ENCODE measurements at regions not wholly inside any gene's neighbourhood (a gene's known extent, or its start where the extent isn't known, plus 50 kb on each side); places are given as distances from the start of the nearest gene placed in this dataset.

DNA sequence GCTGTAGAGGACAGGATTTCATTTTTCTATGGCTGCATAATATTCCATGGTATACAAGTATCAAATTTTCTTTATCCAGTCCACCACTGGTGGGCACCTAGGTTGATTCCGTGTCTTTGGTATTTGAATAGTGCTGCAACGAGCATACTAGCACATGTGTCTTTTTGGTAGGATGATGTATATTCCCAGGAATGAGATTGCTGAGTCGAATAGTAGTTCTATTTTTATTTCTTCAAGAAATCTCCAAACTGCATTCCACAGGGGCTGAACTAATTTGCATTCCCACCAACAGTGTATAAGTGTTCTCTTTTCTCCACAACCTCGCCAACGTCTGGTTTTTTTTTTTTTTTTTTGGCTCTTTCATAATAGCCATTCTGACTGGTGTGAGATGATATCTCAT, 550.0 kb downstream of the REEP3 start:
- H3K27me3 ChIP-seq (ENCODE audit: insufficient read depth, low read length, poor library complexity), result no peaks in the 10 kb centered on the region
- no peak overlapping the region for H3K56ac ChIP-seq (ENCODE audit: low read length)
- H3K23ac ChIP-seq (ENCODE audit: low read length), result no peak overlapping the region
- no peak overlapping the region for H4K5ac ChIP-seq (ENCODE audit: low read length)
- no peaks in the 10 kb centered on the region for H3K79me1 ChIP-seq (ENCODE audit: low read length)
- no peak overlapping the region for H2BK15ac ChIP-seq (replicated peaks; ENCODE audit: low read depth)
- H3K18ac ChIP-seq (ENCODE audit: low read length), result no peak overlapping the region
- no peak overlapping the region for H3K4ac ChIP-seq (ENCODE audit: low read depth, low read length)
- no peak overlapping the region for H2BK5ac ChIP-seq (ENCODE audit: low read length)
- H3K9ac ChIP-seq (ENCODE audit: low read length), result no peak overlapping the region
- no peak overlapping the region for H3K4me2 ChIP-seq (ENCODE audit: low read length)
- no peaks in the 10 kb centered on the region for H3K36me3 ChIP-seq (ENCODE audit: control insufficient read depth, insufficient read depth, low read length)
- H2AK5ac ChIP-seq (ENCODE audit: low read length), result no peak overlapping the region
- H3K27ac ChIP-seq (ENCODE audit: low read depth, low read length), result no peak overlapping the region
- no peak overlapping the region for H2BK120ac ChIP-seq (ENCODE audit: low read depth, low read length)
- H3K4me1 ChIP-seq (ENCODE audit: control insufficient read depth, low read depth, low read length), result no peaks in the 10 kb centered on the region
- WGBS (ENCODE audit: extremely low coverage, insufficient coverage, low lambda C conversion rate), result no CpG with 5 or more reads among the region's 5 CpGs
- H4K8ac ChIP-seq (ENCODE audit: low read depth, low read length), result no peak overlapping the region
- DNase-seq, result no peak
- H3K79me2 ChIP-seq (ENCODE audit: control insufficient read depth, insufficient read depth, low read length), result no peaks in the 10 kb centered on the region
- no peak overlapping the region for H3K4me3 ChIP-seq (ENCODE audit: low read length)

DNA sequence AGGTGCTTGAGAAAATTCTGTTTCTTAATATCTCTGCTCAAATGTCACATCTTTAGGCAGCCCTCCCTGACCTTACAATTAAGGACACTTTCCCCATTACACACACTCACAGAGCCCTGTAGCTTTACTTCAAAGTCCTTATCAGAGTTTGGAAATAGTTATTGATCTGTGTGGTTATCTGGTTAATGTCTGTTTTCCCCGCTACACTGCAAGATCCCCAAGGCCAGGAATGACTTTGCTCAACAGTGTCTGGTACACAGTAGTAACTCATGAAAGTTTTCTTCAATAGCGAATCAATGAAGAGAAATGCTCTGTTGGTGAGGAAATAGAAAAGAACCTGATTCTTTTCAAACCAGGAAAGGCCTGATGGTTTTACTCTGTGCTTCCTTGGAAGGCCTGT, 554.4 kb downstream of the REEP3 start:
- WGBS (ENCODE audit: extremely low coverage, insufficient coverage, low lambda C conversion rate), result no CpG with 5 or more reads among the region's 2 CpGs

DNA sequence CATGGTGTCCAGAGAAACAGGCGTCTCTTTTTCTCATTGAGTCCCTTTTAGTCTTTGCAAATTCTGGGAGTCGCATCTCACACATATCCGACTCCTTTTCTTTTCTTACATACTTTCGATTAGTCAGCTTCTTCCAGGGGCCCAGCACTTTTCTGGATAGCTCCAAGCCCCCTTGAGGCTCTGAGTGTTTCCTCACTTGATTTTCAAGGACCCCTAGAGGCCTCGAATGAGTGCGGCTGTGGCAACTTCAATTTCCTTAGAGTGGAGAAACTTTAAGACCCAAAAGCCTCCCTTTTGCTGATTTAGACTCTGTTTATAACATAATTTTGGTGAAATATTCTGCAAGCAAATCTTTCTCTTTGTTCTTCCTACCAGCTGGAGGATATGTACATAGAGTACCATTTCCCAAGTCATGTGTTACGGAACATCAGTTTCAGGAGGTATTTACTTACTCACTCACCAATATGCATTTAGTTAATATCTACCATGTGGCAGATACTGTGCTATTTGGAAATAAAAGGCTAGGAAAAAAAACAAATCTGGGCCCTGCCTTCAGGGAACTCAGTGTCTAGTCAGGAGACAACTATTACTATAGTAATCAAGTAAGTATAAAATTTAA, 555.2 kb downstream of the REEP3 start:
- Histone ChIP-seq H3K4me3 (ENCODE audit: low read length) (no peak overlapping the region), H3K27me3 (ENCODE audit: insufficient read depth, low read length, poor library complexity) (no peaks in the 10 kb centered on the region), H4K5ac (ENCODE audit: low read length) (no peak overlapping the region), H3K4me2 (ENCODE audit: low read length) (no peak overlapping the region), H3K23ac (ENCODE audit: low read length) (no peak overlapping the region), H3K56ac (ENCODE audit: low read length) (no peak overlapping the region), H3K27ac (ENCODE audit: low read depth, low read length) (no peak overlapping the region), H3K4me1 (ENCODE audit: control insufficient read depth, low read depth, low read length) (no peaks in the 10 kb centered on the region), H3K4ac (ENCODE audit: low read depth, low read length) (no peak overlapping the region), H2AK5ac (ENCODE audit: low read length) (no peak overlapping the region), H3K79me2 (ENCODE audit: control insufficient read depth, insufficient read depth, low read length) (no peaks in the 10 kb centered on the region), H2BK5ac (ENCODE audit: low read length) (no peak overlapping the region), H3K9ac (ENCODE audit: low read length) (no peak overlapping the region), H3K18ac (ENCODE audit: low read length) (no peak overlapping the region), H3K36me3 (ENCODE audit: control insufficient read depth, insufficient read depth, low read length) (no peaks in the 10 kb centered on the region), H2BK15ac (replicated peaks; ENCODE audit: low read depth) (no peak overlapping the region), H3K79me1 (ENCODE audit: low read length) (no peaks in the 10 kb centered on the region), H4K8ac (ENCODE audit: low read depth, low read length) (peak overlapping the region; percentile 56), H2BK120ac (ENCODE audit: low read depth, low read length) (no peak overlapping the region)
- WGBS (ENCODE audit: extremely low coverage, insufficient coverage, low lambda C conversion rate), result no CpG with 5 or more reads among the region's 7 CpGs
- no peak for DNase-seq

More for the DNA sequence above, 554.4 kb downstream of the REEP3 start:
- Histone ChIP-seq H3K56ac (ENCODE audit: low read length) (no peak overlapping the region), H2AK5ac (ENCODE audit: low read length) (no peak overlapping the region), H3K4ac (ENCODE audit: low read depth, low read length) (no peak overlapping the region), H3K36me3 (ENCODE audit: control insufficient read depth, insufficient read depth, low read length) (no peaks in the 10 kb centered on the region), H3K79me1 (ENCODE audit: low read length) (no peaks in the 10 kb centered on the region), H3K4me1 (ENCODE audit: control insufficient read depth, low read depth, low read length) (no peaks in the 10 kb centered on the region), H3K4me3 (ENCODE audit: low read length) (no peak overlapping the region), H2BK5ac (ENCODE audit: low read length) (no peak overlapping the region), H3K27ac (ENCODE audit: low read depth, low read length) (no peak overlapping the region), H3K79me2 (ENCODE audit: control insufficient read depth, insufficient read depth, low read length) (no peaks in the 10 kb centered on the region), H2BK120ac (ENCODE audit: low read depth, low read length) (no peak overlapping the region), H3K9ac (ENCODE audit: low read length) (no peak overlapping the region), H3K27me3 (ENCODE audit: insufficient read depth, low read length, poor library complexity) (no peaks in the 10 kb centered on the region), H3K4me2 (ENCODE audit: low read length) (no peak overlapping the region), H4K5ac (ENCODE audit: low read length) (no peak overlapping the region), H3K18ac (ENCODE audit: low read length) (no peak overlapping the region), H2BK15ac (replicated peaks; ENCODE audit: low read depth) (no peak overlapping the region), H4K8ac (ENCODE audit: low read depth, low read length) (no peak overlapping the region), H3K23ac (ENCODE audit: low read length) (no peak overlapping the region)
- no peak for DNase-seq

DNA sequence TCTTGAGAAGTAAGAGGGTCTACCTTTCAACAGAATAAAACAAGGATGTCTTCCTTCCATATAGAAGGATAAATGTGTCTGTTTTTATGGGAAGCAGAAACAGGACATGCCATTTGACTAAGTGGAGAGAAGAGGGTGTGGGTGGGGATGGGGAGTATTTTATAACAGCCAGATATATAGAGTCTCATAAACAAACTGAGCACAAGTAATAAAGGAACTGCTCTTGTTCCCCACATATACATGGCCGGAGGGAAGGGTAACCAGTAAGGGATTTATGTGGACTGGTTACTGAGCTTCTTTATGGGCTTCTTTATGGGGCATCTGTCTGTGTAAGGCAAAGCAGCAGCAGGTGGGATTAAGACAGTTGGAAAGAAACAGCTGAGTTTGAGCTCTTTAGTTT, 558.1 kb downstream of the REEP3 start:
- DNase-seq, result no peak
- no peak overlapping the region for H4K8ac ChIP-seq (ENCODE audit: low read depth, low read length)
- no CpG with 5 or more reads among the region's 1 CpG for WGBS (ENCODE audit: extremely low coverage, insufficient coverage, low lambda C conversion rate)
- no peaks in the 10 kb centered on the region for H3K36me3 ChIP-seq (ENCODE audit: control insufficient read depth, insufficient read depth, low read length)
- no peak overlapping the region for H3K9ac ChIP-seq (ENCODE audit: low read length)
- H3K27me3 ChIP-seq (ENCODE audit: insufficient read depth, low read length, poor library complexity), result no peaks in the 10 kb centered on the region
- no peak overlapping the region for H3K4me3 ChIP-seq (ENCODE audit: low read length)
- no peak overlapping the region for H4K5ac ChIP-seq (ENCODE audit: low read length)
- H3K18ac ChIP-seq (ENCODE audit: low read length), result no peak overlapping the region
- H2BK5ac ChIP-seq (ENCODE audit: low read length), result no peak overlapping the region
- no peak overlapping the region for H3K23ac ChIP-seq (ENCODE audit: low read length)
- H2AK5ac ChIP-seq (ENCODE audit: low read length), result no peak overlapping the region
- no peak overlapping the region for H2BK120ac ChIP-seq (ENCODE audit: low read depth, low read length)
- H3K79me2 ChIP-seq (ENCODE audit: control insufficient read depth, insufficient read depth, low read length), result no peaks in the 10 kb centered on the region
- H3K4ac ChIP-seq (ENCODE audit: low read depth, low read length), result no peak overlapping the region
- H2BK15ac ChIP-seq (replicated peaks; ENCODE audit: low read depth), result no peak overlapping the region
- no peak overlapping the region for H3K56ac ChIP-seq (ENCODE audit: low read length)
- no peaks in the 10 kb centered on the region for H3K79me1 ChIP-seq (ENCODE audit: low read length)
- no peaks in the 10 kb centered on the region for H3K4me1 ChIP-seq (ENCODE audit: control insufficient read depth, low read depth, low read length)
- H3K27ac ChIP-seq (ENCODE audit: low read depth, low read length), result no peak overlapping the region
- no peak overlapping the region for H3K4me2 ChIP-seq (ENCODE audit: low read length)

DNA sequence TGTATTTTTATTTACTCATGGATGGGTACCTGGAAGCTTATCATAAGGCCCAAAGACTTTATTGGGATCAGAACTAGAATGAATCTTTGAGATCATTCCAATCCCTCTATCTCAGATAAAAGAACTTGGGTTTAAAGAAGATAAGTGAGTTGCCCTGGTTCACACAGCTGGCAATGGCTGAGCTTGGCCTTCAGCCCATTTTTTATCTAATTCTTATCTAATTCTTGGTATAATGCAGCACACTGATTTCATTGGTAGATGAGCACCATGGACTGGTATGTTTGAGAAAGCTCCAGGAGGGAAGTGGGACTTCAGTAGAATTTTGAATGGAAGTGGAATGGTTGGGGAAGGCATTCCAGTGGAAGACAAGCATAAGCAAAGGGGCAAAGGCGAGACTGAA, 558.9 kb downstream of the REEP3 start:
- H3K9ac ChIP-seq (ENCODE audit: low read length), result no peak overlapping the region
- H3K4me1 ChIP-seq (ENCODE audit: control insufficient read depth, low read depth, low read length), result no peaks in the 10 kb centered on the region
- H2BK15ac ChIP-seq (replicated peaks; ENCODE audit: low read depth), result no peak overlapping the region
- no peak overlapping the region for H3K4me2 ChIP-seq (ENCODE audit: low read length)
- H2BK120ac ChIP-seq (ENCODE audit: low read depth, low read length), result no peak overlapping the region
- no peak overlapping the region for H4K5ac ChIP-seq (ENCODE audit: low read length)
- H4K8ac ChIP-seq (ENCODE audit: low read depth, low read length), result no peak overlapping the region
- no peaks in the 10 kb centered on the region for H3K79me1 ChIP-seq (ENCODE audit: low read length)
- H3K23ac ChIP-seq (ENCODE audit: low read length), result no peak overlapping the region
- H3K4me3 ChIP-seq (ENCODE audit: low read length), result no peak overlapping the region
- H3K27me3 ChIP-seq (ENCODE audit: insufficient read depth, low read length, poor library complexity), result no peaks in the 10 kb centered on the region
- H2AK5ac ChIP-seq (ENCODE audit: low read length), result no peak overlapping the region
- no peak overlapping the region for H3K27ac ChIP-seq (ENCODE audit: low read depth, low read length)
- no peak overlapping the region for H3K56ac ChIP-seq (ENCODE audit: low read length)
- H2BK5ac ChIP-seq (ENCODE audit: low read length), result no peak overlapping the region
- WGBS (ENCODE audit: extremely low coverage, insufficient coverage, low lambda C conversion rate), result no CpG with 5 or more reads among the region's 1 CpG
- no peak for DNase-seq
- H3K4ac ChIP-seq (ENCODE audit: low read depth, low read length), result no peak overlapping the region
- H3K18ac ChIP-seq (ENCODE audit: low read length), result no peak overlapping the region
- no peaks in the 10 kb centered on the region for H3K79me2 ChIP-seq (ENCODE audit: control insufficient read depth, insufficient read depth, low read length)
- no peaks in the 10 kb centered on the region for H3K36me3 ChIP-seq (ENCODE audit: control insufficient read depth, insufficient read depth, low read length)

DNA sequence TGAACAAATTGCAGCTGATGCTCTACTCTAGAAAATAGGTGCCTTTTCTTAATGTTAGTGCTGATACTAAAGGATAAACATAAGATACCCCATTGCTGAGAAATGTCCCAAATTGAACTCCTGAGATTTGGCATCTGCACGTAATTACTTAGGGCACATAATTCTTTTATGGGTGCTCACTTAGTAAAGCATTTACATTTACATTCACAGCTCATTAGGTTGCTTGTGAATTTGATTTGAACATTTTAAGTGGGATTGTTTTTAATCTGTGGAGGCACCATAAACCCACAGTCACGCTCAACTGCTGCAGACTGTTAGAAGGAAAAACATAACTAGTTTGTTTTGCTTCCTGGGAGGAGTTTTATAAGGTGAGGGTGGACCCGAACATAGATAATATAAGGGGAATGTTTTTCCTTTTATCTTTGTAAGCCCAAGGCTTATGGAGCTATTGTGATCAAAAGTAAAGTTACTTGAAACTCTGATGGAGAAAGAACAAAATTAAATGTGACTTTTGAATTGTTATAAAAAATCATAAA, 560.8 kb downstream of the REEP3 start:
- no peak overlapping the region for H3K4ac ChIP-seq (ENCODE audit: low read depth, low read length)
- H3K27me3 ChIP-seq (ENCODE audit: insufficient read depth, low read length, poor library complexity), result no peaks in the 10 kb centered on the region
- H3K18ac ChIP-seq (ENCODE audit: low read length), result no peak overlapping the region
- no peaks in the 10 kb centered on the region for H3K36me3 ChIP-seq (ENCODE audit: control insufficient read depth, insufficient read depth, low read length)
- no peak overlapping the region for H3K56ac ChIP-seq (ENCODE audit: low read length)
- H3K79me1 ChIP-seq (ENCODE audit: low read length), result no peaks in the 10 kb centered on the region
- H3K79me2 ChIP-seq (ENCODE audit: control insufficient read depth, insufficient read depth, low read length), result no peaks in the 10 kb centered on the region
- H3K9ac ChIP-seq (ENCODE audit: low read length), result no peak overlapping the region
- H4K8ac ChIP-seq (ENCODE audit: low read depth, low read length), result no peak overlapping the region
- WGBS (ENCODE audit: extremely low coverage, insufficient coverage, low lambda C conversion rate), result no CpG with 5 or more reads among the region's 3 CpGs
- DNase-seq, result no peak
- H3K4me3 ChIP-seq (ENCODE audit: low read length), result no peak overlapping the region
- H3K27ac ChIP-seq (ENCODE audit: low read depth, low read length), result no peak overlapping the region
- H3K23ac ChIP-seq (ENCODE audit: low read length), result no peak overlapping the region
- H2BK120ac ChIP-seq (ENCODE audit: low read depth, low read length), result no peak overlapping the region
- H4K5ac ChIP-seq (ENCODE audit: low read length), result no peak overlapping the region
- H3K4me1 ChIP-seq (ENCODE audit: control insufficient read depth, low read depth, low read length), result peaks cover 4% of the 10 kb centered on the region
- no peak overlapping the region for H2AK5ac ChIP-seq (ENCODE audit: low read length)
- H2BK5ac ChIP-seq (ENCODE audit: low read length), result no peak overlapping the region
- no peak overlapping the region for H3K4me2 ChIP-seq (ENCODE audit: low read length)
- no peak overlapping the region for H2BK15ac ChIP-seq (replicated peaks; ENCODE audit: low read depth)

Measured in mesendoderm (in vitro differentiated cells).